Fibroblast of lung (primary cell): ENCODE measurements at regions not wholly inside any gene's neighbourhood (a gene's known extent, or its start where the extent isn't known, plus 50 kb on each side); places are given as distances from the start of the nearest gene placed in this dataset.

Experiments used
- DNase-seq, 2 donors: peaks; one replicate each; pipeline versions ENCODE4 v3.0.0 to v3.0.0-alpha.2; 2010; ENCODE audit warnings: low read depth in 2 of 2
- H2AFZ ChIP-seq: 2 replicates; pipeline ENCODE4 v1.5.1; 2012; ENCODE audit warnings: low read length, control low read depth, inconsistent platforms
- H3K27ac ChIP-seq: 2 replicates; pipeline ENCODE4 v1.5.1; 2011; ENCODE audit warnings: low read length, control low read depth; ENCODE audit not compliant: insufficient read depth
- H3K27me3 ChIP-seq: 2 replicates; pipeline ENCODE4 v1.5.1; 2011; ENCODE audit warnings: mild to moderate bottlenecking, low read length; ENCODE audit not compliant: control insufficient read depth, insufficient read depth
- H3K36me3 ChIP-seq: 2 replicates; pipeline ENCODE4 v1.5.1; 2011; ENCODE audit warnings: low read length; ENCODE audit not compliant: control insufficient read depth, insufficient read depth
- H3K4me1 ChIP-seq: 2 replicates; pipeline ENCODE4 v1.5.1; 2011; ENCODE audit warnings: low read length; ENCODE audit not compliant: control insufficient read depth, insufficient read depth; ENCODE audit errors: extremely low read depth
- H3K4me2 ChIP-seq: 2 replicates; pipeline ENCODE4 v1.5.1; 2011; ENCODE audit warnings: low read length, control low read depth; ENCODE audit not compliant: insufficient read depth; ENCODE audit errors: extremely low read depth
- H3K4me3 ChIP-seq, 4 experiments: fragments of 200-600 bp in 1 of 4; sonication (generic) in 1 of 4; replicated peaks in 1 of 4; 2 replicates each; pipeline ENCODE4 v1.5.1; 2011 to 2016; ENCODE audit warnings: low read length in 4 of 4, low read depth in 3 of 4, mild to moderate bottlenecking in 3 of 4, control low read depth in 2 of 4, inconsistent platforms in 1 of 4, mixed read lengths in 1 of 4; ENCODE audit not compliant: insufficient read depth in 1 of 4; ENCODE audit errors: control extremely low read depth in 1 of 4
- H3K79me2 ChIP-seq: 2 replicates; pipeline ENCODE4 v1.5.1; 2012; ENCODE audit warnings: mild to moderate bottlenecking, low read length, inconsistent platforms; ENCODE audit not compliant: control insufficient read depth, insufficient read depth
- H3K9ac ChIP-seq: 2 replicates; pipeline ENCODE4 v1.5.1; 2011; ENCODE audit warnings: mild to moderate bottlenecking, low read length, control low read depth; ENCODE audit not compliant: insufficient read depth
- H3K9me3 ChIP-seq: 2 replicates; pipeline ENCODE4 v1.5.1; 2012; ENCODE audit warnings: low read depth, low read length; ENCODE audit not compliant: control insufficient read depth, insufficient read depth
- H4K20me1 ChIP-seq: 2 replicates; pipeline ENCODE4 v1.5.1; 2011; ENCODE audit warnings: low read length; ENCODE audit not compliant: control insufficient read depth, insufficient read depth; ENCODE audit errors: extremely low read depth
- CTCF ChIP-seq, 2 donors: IDR thresholded peaks in 1 of 2; conservative IDR thresholded peaks in 1 of 2; 1 replicate in 1 of 2; 2 replicates in 1 of 2; pipeline ENCODE4 v1.5.1; 2011 to 2012; ENCODE audit warnings: low read length in 2 of 2, control low read depth in 1 of 2, inconsistent platforms in 1 of 2, low read depth in 1 of 2, mild to moderate bottlenecking in 1 of 2
- EZH2 ChIP-seq: IDR thresholded peaks from 2 replicates; pipeline ENCODE4 v1.5.1; 2012; ENCODE audit warnings: low read length, control low read depth, mild to moderate bottlenecking; ENCODE audit errors: missing control alignments

DNA sequence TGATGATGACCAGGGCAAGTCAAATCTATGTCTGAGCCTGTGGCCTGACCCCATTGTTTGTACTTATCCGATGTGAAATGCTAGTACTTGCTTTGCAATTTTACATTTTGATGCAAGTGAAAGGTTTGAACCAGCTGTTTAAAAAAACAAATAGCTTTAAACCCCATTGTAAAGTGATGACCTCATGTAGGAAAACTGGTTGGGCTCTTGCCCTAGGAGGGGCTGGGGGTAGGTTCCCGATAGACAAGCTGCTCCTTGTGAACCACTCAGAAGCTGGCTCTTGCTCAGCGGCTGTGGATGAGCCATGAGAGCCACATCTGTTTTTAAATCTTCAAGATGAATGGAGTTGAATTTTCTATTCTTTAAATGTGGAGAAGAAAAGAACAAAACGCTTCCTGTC is 185.3 kb downstream of the WDR11 start:
- H4K20me1 ChIP-seq: no peaks in the 10 kb centered on the region
- DNase-seq: peak in 1 of 2 donors; percentile 2
- no peak overlapping the region for H3K4me2 ChIP-seq
- H3K27me3 ChIP-seq: no peaks in the 10 kb centered on the region
- H3K4me1 ChIP-seq: no peaks in the 10 kb centered on the region
- H3K36me3 ChIP-seq: no peaks in the 10 kb centered on the region
- H3K4me3 ChIP-seq: no peak overlapping the region
- H3K27ac ChIP-seq: no peak overlapping the region
- H3K9me3 ChIP-seq: no peaks in the 10 kb centered on the region
- no peaks in the 10 kb centered on the region for H3K79me2 ChIP-seq
- H2AFZ ChIP-seq: no peak overlapping the region
- no peak overlapping the region for H3K9ac ChIP-seq
- TF ChIP-seq EZH2 (no peak), CTCF (conservative IDR thresholded peaks at IDR 0.05 in 1 of 2, IDR thresholded peaks at IDR 0.05 in 1 of 2; ENCODE audit: low read depth in 1 of 2, low read length in 2 of 2) (no peak)

DNA sequence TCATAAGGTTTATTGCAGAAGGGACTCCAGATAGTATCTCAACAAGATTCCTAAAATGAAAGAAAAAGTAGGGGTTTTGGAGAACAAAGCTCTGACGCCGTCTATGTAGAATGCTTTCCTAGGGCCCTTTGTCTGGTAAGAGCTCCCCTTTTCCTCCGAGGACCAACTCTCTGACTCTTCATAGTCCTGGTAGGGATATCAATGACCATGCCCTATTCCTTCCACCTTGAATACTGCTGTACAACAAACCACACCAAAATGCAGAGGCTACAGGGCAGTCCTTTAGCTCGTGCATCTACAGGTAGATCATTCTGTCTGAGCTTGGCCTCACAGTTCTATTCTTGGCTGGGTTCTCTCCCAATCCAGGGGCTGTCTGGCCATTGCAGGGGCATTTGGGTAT is 190.3 kb downstream of the WDR11 start:
- Histone ChIP-seq H3K4me2 (no peak overlapping the region), H3K36me3 (no peaks in the 10 kb centered on the region), H4K20me1 (no peaks in the 10 kb centered on the region), H3K27ac (no peak overlapping the region), H3K9me3 (no peaks in the 10 kb centered on the region), H3K4me1 (no peaks in the 10 kb centered on the region), H3K9ac (no peak overlapping the region), H3K4me3 (no peak overlapping the region), H3K27me3 (no peaks in the 10 kb centered on the region), H3K79me2 (no peaks in the 10 kb centered on the region), H2AFZ (no peak overlapping the region)
- TF ChIP-seq EZH2: no peak
- TF ChIP-seq CTCF (conservative IDR thresholded peaks at IDR 0.05 in 1 of 2, IDR thresholded peaks at IDR 0.05 in 1 of 2; ENCODE audit: low read depth in 1 of 2, low read length in 2 of 2): no peak
- no peak for DNase-seq

- H3K9ac ChIP-seq: no peak overlapping the region
- H3K36me3 ChIP-seq: no peaks in the 10 kb centered on the region
- peak in 1 of 2 donors; percentile 0 for DNase-seq
- TF ChIP-seq CTCF (conservative IDR thresholded peaks at IDR 0.05 in 1 of 2, IDR thresholded peaks at IDR 0.05 in 1 of 2; ENCODE audit: low read depth in 1 of 2, low read length in 2 of 2) (no peak), EZH2 (no peak)
- H3K4me1 ChIP-seq: no peaks in the 10 kb centered on the region
- no peak overlapping the region for H2AFZ ChIP-seq
- H3K4me2 ChIP-seq: no peak overlapping the region
- H3K79me2 ChIP-seq: no peaks in the 10 kb centered on the region
- no peaks in the 10 kb centered on the region for H3K27me3 ChIP-seq
- no peak overlapping the region for H3K27ac ChIP-seq
- H3K9me3 ChIP-seq: no peaks in the 10 kb centered on the region
- no peaks in the 10 kb centered on the region for H4K20me1 ChIP-seq
- no peak overlapping the region for H3K4me3 ChIP-seq
Measured at GRCh38 chr10:121041906-121042305, 190.7 kb downstream of the WDR11 start.
